HG03442 (cell line): ENCODE measurements at regions not wholly inside any gene's neighbourhood (a gene's known extent, or its start where the extent isn't known, plus 50 kb on each side); places are given as distances from the start of the nearest gene placed in this dataset.

ENCODE experiments used
- ATAC-seq: cut with Tn5 transposase; IDR thresholded peaks from one replicate; pipeline ENCODE4 v1.9.1; 2021; ENCODE audit warnings: mild to moderate bottlenecking, moderate library complexity; ENCODE audit not compliant: unreplicated experiment

GRCh38 chr2:236404346-236404745 is 140.1 kb upstream of the ASB18 start:
- ATAC-seq, result no peak

DNA sequence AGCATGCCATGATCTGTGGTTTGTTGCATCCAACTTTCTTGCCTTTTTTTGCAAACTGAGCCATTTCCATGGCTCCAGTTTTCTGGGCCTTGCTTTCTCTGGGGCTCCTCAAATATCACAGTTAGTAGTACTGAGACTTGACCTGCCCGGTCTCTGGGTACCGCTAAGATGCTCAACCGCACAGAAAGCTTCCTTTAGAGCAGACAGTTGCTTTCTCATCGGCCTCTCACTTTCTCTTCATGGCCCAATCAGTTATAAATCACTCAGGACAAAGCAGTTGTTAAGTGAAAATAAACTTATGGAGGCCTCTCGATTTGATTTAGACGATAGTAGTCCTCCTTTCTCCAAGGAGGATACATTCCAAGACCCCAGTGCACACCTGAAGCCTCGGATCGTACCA is 141.2 kb upstream of the ASB18 start:
- ATAC-seq, result no peak

GRCh38 chr2:236408090-236408489 is 143.9 kb upstream of the ASB18 start:
- ATAC-seq, result no peak

GRCh38 chr2:236408786-236409185 is 144.6 kb upstream of the ASB18 start:
- ATAC-seq, result no peak

- ATAC-seq, result no peak
Observed at GRCh38 chr2:236415684-236416444, 151.7 kb upstream of the ASB18 start.

- ATAC-seq, result no peak
Observed at GRCh38 chr2:236417150-236417549, 152.5 kb upstream of the ACKR3 start.

DNA sequence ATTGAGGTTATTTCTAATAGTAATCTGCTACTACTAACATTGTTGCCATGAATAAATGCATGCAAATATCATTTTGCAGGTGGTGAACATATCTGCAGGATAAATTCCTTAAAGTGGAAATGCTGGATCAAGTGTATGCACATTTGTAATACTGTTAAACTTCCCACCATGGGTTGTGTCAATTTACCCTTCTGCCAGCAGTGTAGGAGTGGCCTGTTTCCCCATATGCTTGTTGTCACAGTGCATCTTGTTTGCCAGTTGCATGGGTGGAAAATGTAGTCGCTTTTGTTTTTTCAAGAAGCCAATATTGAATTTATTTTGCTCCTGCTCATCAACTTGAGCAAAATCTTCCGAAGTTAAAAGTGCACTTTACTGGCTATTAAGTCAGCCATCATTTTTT is 139.0 kb upstream of the ACKR3 start:
- ATAC-seq, result no peak

GRCh38 chr2:236434593-236434992 is 135.0 kb upstream of the ACKR3 start:
- no peak for ATAC-seq

DNA sequence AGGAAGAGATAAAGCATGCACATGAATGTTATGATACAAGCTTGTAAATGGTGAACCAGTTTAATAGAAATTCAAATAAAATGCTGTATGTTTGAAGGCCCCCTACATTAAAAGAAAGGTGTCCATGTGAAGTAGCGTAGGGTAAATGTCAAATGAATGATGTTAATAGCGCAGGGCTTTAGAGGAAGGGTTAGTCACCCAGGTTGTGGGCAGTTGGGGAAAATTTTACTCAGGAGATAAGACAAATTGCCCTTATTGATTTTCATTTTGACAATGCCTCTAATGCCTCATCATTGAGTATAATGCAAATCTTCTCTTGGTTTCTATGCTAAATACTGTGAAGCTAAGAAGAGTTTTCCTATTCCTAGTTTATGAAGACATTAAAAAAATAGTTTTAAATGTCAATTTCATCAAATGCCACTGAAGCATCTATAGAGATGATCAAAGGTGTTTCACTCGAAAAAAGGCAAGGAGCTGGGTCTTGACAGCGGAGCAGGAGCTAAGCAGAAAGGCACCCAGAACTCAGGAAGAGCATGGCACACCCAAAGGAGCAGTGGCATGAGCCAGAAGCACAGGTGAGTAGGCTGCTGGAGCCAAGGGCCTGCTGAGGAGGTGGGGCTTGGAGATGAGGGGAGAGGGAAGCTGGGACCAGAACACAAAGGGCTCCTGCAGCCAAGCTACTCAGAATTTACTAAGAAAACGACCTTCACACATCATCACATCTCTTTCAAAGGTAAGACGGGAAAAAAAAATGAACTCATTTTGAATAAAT is 129.3 kb upstream of the ACKR3 start:
- ATAC-seq, result no peak

DNA sequence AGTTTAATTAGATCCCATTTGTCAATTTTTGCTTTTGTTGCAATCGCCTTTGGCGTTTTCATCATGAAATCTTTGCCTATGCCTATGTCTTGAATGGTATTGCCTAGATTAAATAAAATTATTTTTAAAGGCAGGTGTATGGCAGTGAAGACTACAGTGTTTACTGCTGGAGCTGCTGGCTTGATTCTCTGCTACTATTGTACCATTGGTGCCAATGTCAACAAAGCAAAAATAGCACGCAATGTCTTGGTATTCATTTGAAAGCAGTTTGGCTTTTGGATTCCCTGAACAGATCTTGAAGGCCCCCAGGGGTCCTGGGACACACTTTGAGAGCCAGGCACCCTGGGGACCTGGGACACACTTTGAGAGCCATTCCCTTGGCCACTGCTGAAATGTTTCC is 125.4 kb upstream of the ACKR3 start:
- ATAC-seq, result no peak

GRCh38 chr2:236445678-236446077 is 123.9 kb upstream of the ACKR3 start:
- ATAC-seq, result no peak

DNA sequence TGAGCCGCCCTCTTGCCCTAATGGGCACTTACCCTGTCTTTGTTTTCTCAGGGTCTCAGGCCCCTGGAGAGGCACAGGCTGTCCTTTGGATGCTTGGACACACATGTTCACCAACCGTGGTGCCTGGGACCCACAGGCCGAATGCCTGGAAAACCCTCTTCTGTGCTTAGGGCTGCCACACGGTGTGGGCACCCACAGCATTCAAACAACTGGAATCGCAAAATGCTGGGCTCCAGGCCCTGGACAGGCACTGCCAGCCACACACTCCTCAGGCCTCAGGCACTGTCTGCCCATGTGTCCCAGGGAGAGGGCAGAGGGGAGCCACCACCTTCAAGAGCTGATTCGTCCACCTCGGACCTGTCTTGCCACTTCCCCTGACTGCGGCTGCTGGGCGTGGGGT is 123.1 kb upstream of the ACKR3 start:
- ATAC-seq, result no peak

GRCh38 chr2:236449167-236449761 is 120.4 kb upstream of the ACKR3 start:
- ATAC-seq, result no peak

- no peak for ATAC-seq
Observed at GRCh38 chr2:236452238-236452637, 117.4 kb upstream of the ACKR3 start.

DNA sequence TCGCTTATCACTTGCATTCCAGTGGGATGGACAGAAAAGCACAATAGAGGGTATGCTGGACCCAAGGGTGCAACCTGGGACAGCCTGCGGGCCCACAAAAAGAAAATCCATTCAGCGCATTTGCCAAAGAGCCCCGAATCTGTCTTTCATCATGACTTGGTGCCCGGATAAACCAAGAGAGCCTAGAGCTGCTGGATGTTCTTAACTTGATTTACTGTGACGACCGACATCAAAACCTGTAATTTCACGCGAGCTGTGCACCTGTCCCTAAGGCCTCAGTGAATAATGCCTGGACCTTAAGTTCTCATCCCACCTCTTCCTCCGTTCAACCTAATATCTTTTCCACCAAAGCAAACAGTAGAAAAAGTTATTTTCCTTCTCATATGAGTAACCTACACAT is 115.5 kb upstream of the ACKR3 start:
- no peak for ATAC-seq

- no peak for ATAC-seq
Observed at GRCh38 chr2:236459393-236459792, 110.2 kb upstream of the ACKR3 start.

- no peak for ATAC-seq
Observed at GRCh38 chr2:236464140-236464539, 105.5 kb upstream of the ACKR3 start.

- no peak for ATAC-seq
Observed at GRCh38 chr2:236472720-236473495, 96.7 kb upstream of the ACKR3 start.

GRCh38 chr2:236473691-236474090 is 95.9 kb upstream of the ACKR3 start:
- no peak for ATAC-seq

DNA sequence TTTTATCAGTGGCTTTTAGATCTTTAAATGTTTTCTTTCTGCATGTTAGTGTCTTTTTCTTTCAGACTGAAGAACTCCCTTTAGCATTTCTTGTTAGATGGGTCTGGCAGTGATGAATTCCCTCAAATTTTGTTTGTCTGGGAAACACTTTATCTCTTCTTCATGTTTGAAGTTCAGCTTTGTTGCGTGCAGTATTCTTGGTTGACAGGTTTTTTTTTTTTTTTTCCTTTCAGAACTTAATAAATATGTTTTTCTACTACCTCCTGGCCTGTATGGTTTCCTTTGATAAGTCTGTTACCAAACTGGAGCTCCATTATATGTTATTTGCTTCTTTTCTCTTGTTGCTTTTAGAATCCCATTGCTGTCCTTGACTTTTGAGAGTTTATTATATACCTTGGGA is 89.8 kb upstream of the ACKR3 start:
- ATAC-seq, result no peak

DNA sequence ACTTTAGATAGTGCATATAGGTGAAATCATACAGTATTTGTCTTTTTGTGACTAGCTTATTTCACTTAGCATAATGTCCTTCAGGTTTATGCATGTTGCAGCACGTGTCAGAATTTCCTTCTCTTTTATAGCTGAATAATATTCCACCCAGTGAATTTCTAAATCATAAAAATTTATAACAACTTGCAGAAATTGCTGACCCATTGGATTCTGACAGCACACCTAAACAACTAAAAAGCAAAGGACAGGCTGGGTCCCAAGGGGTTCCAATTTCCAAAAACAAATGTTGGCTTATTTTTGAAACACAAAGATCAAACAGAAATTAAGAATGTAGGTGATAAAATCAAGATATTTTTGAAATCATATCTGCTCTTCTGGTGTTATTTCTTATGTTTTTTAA is 86.5 kb upstream of the ACKR3 start:
- ATAC-seq, result no peak
